Mesendoderm (in vitro differentiated cells): ENCODE measurements at regions not wholly inside any gene's neighbourhood (a gene's known extent, or its start where the extent isn't known, plus 50 kb on each side); places are given as distances from the start of the nearest gene placed in this dataset.

Source experiments
- DNase-seq: peaks from one replicate; pipeline ENCODE4 v3.0.0; 2013
- H2AK5ac ChIP-seq: 2 replicates; pipeline ENCODE4 v1.6.1; 2013; ENCODE audit warnings: low read length, inconsistent platforms
- H2BK120ac ChIP-seq: 2 replicates; pipeline ENCODE4 v1.6.1; 2013; ENCODE audit warnings: low read depth, mild to moderate bottlenecking, low read length, moderate library complexity, mixed read lengths
- H2BK15ac ChIP-seq: replicated peaks from 2 replicates; pipeline ENCODE4 v1.6.1; 2013; ENCODE audit warnings: low read depth, mild to moderate bottlenecking, moderate library complexity
- H2BK5ac ChIP-seq: 2 replicates; pipeline ENCODE4 v1.6.1; 2013; ENCODE audit warnings: low read length, inconsistent platforms
- H3K18ac ChIP-seq: 2 replicates; pipeline ENCODE4 v1.6.1; 2013; ENCODE audit warnings: mild to moderate bottlenecking, low read length, mixed read lengths
- H3K23ac ChIP-seq: one replicate; pipeline ENCODE4 v1.6.1; 2013; ENCODE audit warnings: low read length
- H3K27ac ChIP-seq: 2 replicates; pipeline ENCODE4 v1.5.1; 2013; ENCODE audit warnings: low read depth, mild to moderate bottlenecking, inconsistent platforms, low read length, moderate library complexity
- H3K27me3 ChIP-seq: 2 replicates; pipeline ENCODE4 v1.6.1; 2013; ENCODE audit warnings: low read length, control low read depth, mild to moderate bottlenecking, inconsistent platforms; ENCODE audit not compliant: insufficient read depth, poor library complexity
- H3K36me3 ChIP-seq: 2 replicates; pipeline ENCODE4 v1.6.1; 2013; ENCODE audit warnings: low read length, inconsistent platforms; ENCODE audit not compliant: control insufficient read depth, insufficient read depth
- H3K4ac ChIP-seq: one replicate; pipeline ENCODE4 v1.6.1; 2013; ENCODE audit warnings: low read depth, mild to moderate bottlenecking, low read length, moderate library complexity
- H3K4me1 ChIP-seq: 2 replicates; pipeline ENCODE4 v1.6.1; 2013; ENCODE audit warnings: low read depth, low read length, inconsistent platforms; ENCODE audit not compliant: control insufficient read depth
- H3K4me2 ChIP-seq: 2 replicates; pipeline ENCODE4 v1.6.1; 2013; ENCODE audit warnings: low read length
- H3K4me3 ChIP-seq: 2 replicates; pipeline ENCODE4 v1.5.1; 2013; ENCODE audit warnings: mild to moderate bottlenecking, low read length
- H3K56ac ChIP-seq: one replicate; pipeline ENCODE4 v1.6.1; 2013; ENCODE audit warnings: low read length
- H3K79me1 ChIP-seq: 2 replicates; pipeline ENCODE4 v1.6.1; 2013; ENCODE audit warnings: low read length, inconsistent platforms
- H3K79me2 ChIP-seq: 2 replicates; pipeline ENCODE4 v1.6.1; 2013; ENCODE audit warnings: mild to moderate bottlenecking, low read length; ENCODE audit not compliant: control insufficient read depth, insufficient read depth
- H3K9ac ChIP-seq: 2 replicates; pipeline ENCODE4 v1.6.1; 2013; ENCODE audit warnings: low read length, inconsistent platforms
- H4K5ac ChIP-seq: one replicate; pipeline ENCODE4 v1.6.1; 2013; ENCODE audit warnings: low read length
- H4K8ac ChIP-seq: one replicate; pipeline ENCODE4 v1.6.1; 2013; ENCODE audit warnings: low read depth, mild to moderate bottlenecking, control low read depth, low read length, moderate library complexity
- WGBS: extraction: QIAGEN DNeasy Blood & Tissue Kit; methylation state at CpG from one replicate; pipeline ENCODE4 v1.1.7; 2013; ENCODE audit warnings: low lambda C conversion rate, missing lambda C conversion rate; ENCODE audit not compliant: insufficient coverage; ENCODE audit errors: extremely low coverage; 5-methylcytosine and 5-hydroxymethylcytosine counted together

GRCh38 chr3:73839032-73839431 lies 214.3 kb upstream of the PDZRN3 start:
- Histone ChIP-seq H3K9ac (no peak overlapping the region), H2BK120ac (no peak overlapping the region), H2BK5ac (no peak overlapping the region), H3K79me2 (no peaks in the 10 kb centered on the region), H3K4ac (no peak overlapping the region), H3K4me3 (no peak overlapping the region), H3K56ac (no peak overlapping the region), H3K18ac (no peak overlapping the region), H3K4me2 (no peak overlapping the region), H3K79me1 (no peaks in the 10 kb centered on the region), H4K5ac (no peak overlapping the region), H3K4me1 (no peaks in the 10 kb centered on the region), H4K8ac (no peak overlapping the region), H3K23ac (no peak overlapping the region), H3K36me3 (no peaks in the 10 kb centered on the region), H3K27ac (no peak overlapping the region), H2BK15ac (no peak overlapping the region), H3K27me3 (no peaks in the 10 kb centered on the region), H2AK5ac (no peak overlapping the region)
- DNase-seq: no peak
- WGBS: no CpG with 5 or more reads among the region's 3 CpGs

GRCh38 chr3:73835945-73836344 lies 211.2 kb upstream of the PDZRN3 start:
- no peak for DNase-seq
- Histone ChIP-seq H4K8ac (no peak overlapping the region), H2BK5ac (no peak overlapping the region), H3K4me3 (no peak overlapping the region), H3K23ac (no peak overlapping the region), H3K4ac (no peak overlapping the region), H3K18ac (no peak overlapping the region), H3K36me3 (no peaks in the 10 kb centered on the region), H2BK15ac (no peak overlapping the region), H3K79me2 (no peaks in the 10 kb centered on the region), H4K5ac (no peak overlapping the region), H3K4me2 (no peak overlapping the region), H3K9ac (no peak overlapping the region), H3K27me3 (no peaks in the 10 kb centered on the region), H3K56ac (no peak overlapping the region), H3K27ac (no peak overlapping the region), H2BK120ac (no peak overlapping the region), H3K4me1 (no peaks in the 10 kb centered on the region), H2AK5ac (no peak overlapping the region), H3K79me1 (no peaks in the 10 kb centered on the region)

DNA sequence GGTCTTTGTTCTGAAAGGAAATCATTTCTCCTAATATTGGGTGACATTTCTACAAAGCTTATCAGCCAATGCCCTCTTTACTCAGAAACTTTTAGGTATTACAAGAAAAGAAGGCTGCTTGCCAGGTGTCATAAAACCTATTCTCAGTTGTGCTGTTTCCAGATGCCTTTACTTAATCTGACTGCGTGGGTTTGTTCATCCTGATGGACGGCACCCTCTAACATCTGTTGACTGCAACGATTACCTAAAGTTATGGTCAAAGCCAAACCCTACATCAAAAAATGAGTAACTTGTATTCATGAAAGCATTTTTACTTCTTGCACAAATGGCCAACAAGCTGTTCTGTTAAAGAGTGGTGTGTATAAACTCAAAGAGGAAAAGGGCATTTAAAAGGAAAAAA lies 207.7 kb upstream of the PDZRN3 start:
- no peak overlapping the region for H3K4ac ChIP-seq
- no peak overlapping the region for H2BK15ac ChIP-seq

GRCh38 chr3:73828348-73828747 lies 203.6 kb upstream of the PDZRN3 start:
- no peak overlapping the region for H3K23ac ChIP-seq
- no peaks in the 10 kb centered on the region for H3K27me3 ChIP-seq
- no peak for DNase-seq
- H3K79me2 ChIP-seq: no peaks in the 10 kb centered on the region
- no peak overlapping the region for H4K8ac ChIP-seq
- H2AK5ac ChIP-seq: no peak overlapping the region
- H3K27ac ChIP-seq: no peak overlapping the region
- H3K9ac ChIP-seq: no peak overlapping the region
- no peak overlapping the region for H3K18ac ChIP-seq
- no peak overlapping the region for H3K4me2 ChIP-seq
- no peak overlapping the region for H3K4me3 ChIP-seq
- H3K36me3 ChIP-seq: no peaks in the 10 kb centered on the region
- H3K56ac ChIP-seq: no peak overlapping the region
- H2BK5ac ChIP-seq: no peak overlapping the region
- H2BK120ac ChIP-seq: no peak overlapping the region
- H3K4me1 ChIP-seq: no peaks in the 10 kb centered on the region
- no peak overlapping the region for H2BK15ac ChIP-seq
- H3K79me1 ChIP-seq: no peaks in the 10 kb centered on the region
- no peak overlapping the region for H4K5ac ChIP-seq
- no peak overlapping the region for H3K4ac ChIP-seq
- WGBS: no CpG with 5 or more reads among the region's 3 CpGs

More for the DNA sequence above, 207.7 kb upstream of the PDZRN3 start:
- no peaks in the 10 kb centered on the region for H3K27me3 ChIP-seq
- no peaks in the 10 kb centered on the region for H3K4me1 ChIP-seq
- no peak overlapping the region for H3K4me2 ChIP-seq
- H2BK5ac ChIP-seq: no peak overlapping the region
- no peak overlapping the region for H3K27ac ChIP-seq
- no peak overlapping the region for H3K23ac ChIP-seq
- no peak for DNase-seq
- H3K36me3 ChIP-seq: no peaks in the 10 kb centered on the region
- no peak overlapping the region for H3K9ac ChIP-seq
- no peak overlapping the region for H4K8ac ChIP-seq
- H3K79me2 ChIP-seq: no peaks in the 10 kb centered on the region
- H4K5ac ChIP-seq: no peak overlapping the region
- no peaks in the 10 kb centered on the region for H3K79me1 ChIP-seq
- WGBS: no CpG with 5 or more reads among the region's 3 CpGs
- no peak overlapping the region for H3K4me3 ChIP-seq
- no peak overlapping the region for H3K18ac ChIP-seq
- H2AK5ac ChIP-seq: no peak overlapping the region
- H3K56ac ChIP-seq: no peak overlapping the region
- no peak overlapping the region for H2BK120ac ChIP-seq

- Histone ChIP-seq H3K4me1 (no peaks in the 10 kb centered on the region), H3K79me2 (no peaks in the 10 kb centered on the region), H3K27me3 (no peaks in the 10 kb centered on the region), H3K4ac (no peak overlapping the region), H2BK120ac (no peak overlapping the region), H4K5ac (no peak overlapping the region), H3K4me3 (no peak overlapping the region), H2AK5ac (no peak overlapping the region), H3K18ac (no peak overlapping the region), H3K4me2 (no peak overlapping the region), H2BK15ac (no peak overlapping the region), H3K9ac (no peak overlapping the region), H4K8ac (no peak overlapping the region), H2BK5ac (no peak overlapping the region), H3K56ac (no peak overlapping the region), H3K27ac (no peak overlapping the region), H3K79me1 (no peaks in the 10 kb centered on the region), H3K36me3 (no peaks in the 10 kb centered on the region), H3K23ac (no peak overlapping the region)
- no CpG with 5 or more reads among the region's 2 CpGs for WGBS
- DNase-seq: no peak
These were observed 203.0 kb upstream of the PDZRN3 start for GRCh38 chr3:73827725-73828211.

GRCh38 chr3:73827204-73827603 lies 202.5 kb upstream of the PDZRN3 start:
- H3K4ac ChIP-seq: no peak overlapping the region
- H3K23ac ChIP-seq: no peak overlapping the region
- no peak overlapping the region for H3K56ac ChIP-seq
- H3K4me3 ChIP-seq: no peak overlapping the region
- no peak overlapping the region for H3K9ac ChIP-seq
- H2BK120ac ChIP-seq: no peak overlapping the region
- H3K79me1 ChIP-seq: no peaks in the 10 kb centered on the region
- no peak overlapping the region for H3K18ac ChIP-seq
- no peak overlapping the region for H3K4me2 ChIP-seq
- H4K8ac ChIP-seq: no peak overlapping the region
- H2AK5ac ChIP-seq: no peak overlapping the region
- no peak overlapping the region for H2BK5ac ChIP-seq
- no peak overlapping the region for H2BK15ac ChIP-seq
- no peaks in the 10 kb centered on the region for H3K27me3 ChIP-seq
- no peak overlapping the region for H3K27ac ChIP-seq
- DNase-seq: no peak
- H3K4me1 ChIP-seq: no peaks in the 10 kb centered on the region
- H3K36me3 ChIP-seq: no peaks in the 10 kb centered on the region
- no peaks in the 10 kb centered on the region for H3K79me2 ChIP-seq
- WGBS: no CpG with 5 or more reads among the region's 2 CpGs
- H4K5ac ChIP-seq: no peak overlapping the region
